CD14-positive monocyte (primary cell): ENCODE measurements at regions not wholly inside any gene's neighbourhood (a gene's known extent, or its start where the extent isn't known, plus 50 kb on each side); places are given as distances from the start of the nearest gene placed in this dataset.

Source experiments
- DNase-seq, 3 donors: peaks; one replicate each; pipeline ENCODE4 v3.0.0-alpha.2; 2011 to 2022
- H2AFZ ChIP-seq: 2 replicates; pipeline ENCODE4 v1.6.0; 2012; ENCODE audit warnings: mild to moderate bottlenecking, low read depth, low read length, inconsistent platforms; ENCODE audit not compliant: insufficient read depth, poor library complexity, severe bottlenecking
- H3K27ac ChIP-seq, 2 donors: 1 replicate in 1 of 2; 2 replicates in 1 of 2; pipeline ENCODE4 v1.5.1; 2012 to 2013; ENCODE audit warnings: low read length in 2 of 2, control low read depth in 1 of 2, inconsistent platforms in 1 of 2, low read depth in 1 of 2, mild to moderate bottlenecking in 1 of 2
- H3K27me3 ChIP-seq, 2 donors: one replicate each; pipeline versions ENCODE4 v1.6.0 to v1.6.1; 2011 to 2013; ENCODE audit warnings: low read length in 2 of 2; ENCODE audit not compliant: control insufficient read depth in 2 of 2, insufficient read depth in 2 of 2
- H3K36me3 ChIP-seq, 2 donors: replicated peaks in 1 of 2; 1 replicate in 1 of 2; 2 replicates in 1 of 2; pipeline versions ENCODE4 v1.5.1 to v1.6.1; 2012 to 2013; ENCODE audit warnings: low read length in 2 of 2, control low read depth in 1 of 2, inconsistent platforms in 1 of 2, mild to moderate bottlenecking in 1 of 2; ENCODE audit not compliant: insufficient read depth in 2 of 2, control insufficient read depth in 1 of 2
- H3K4me1 ChIP-seq, 2 donors: 1 replicate in 1 of 2; 2 replicates in 1 of 2; pipeline versions ENCODE4 v1.5.1 to v1.6.1; 2012 to 2013; ENCODE audit warnings: low read length in 2 of 2, control low read depth in 1 of 2, inconsistent platforms in 1 of 2, mild to moderate bottlenecking in 1 of 2, moderate library complexity in 1 of 2; ENCODE audit not compliant: insufficient read depth in 2 of 2, control insufficient read depth in 1 of 2
- H3K4me2 ChIP-seq: replicated peaks from 2 replicates; pipeline ENCODE3; 2012; ENCODE audit warnings: low read length, moderate library complexity, mild to moderate bottlenecking; ENCODE audit not compliant: poor library complexity, severe bottlenecking; ENCODE audit errors: extremely low read depth
- H3K4me3 ChIP-seq, 3 experiments: fragments of 200-600 bp in 1 of 3; sonication (generic) in 1 of 3; replicated peaks in 1 of 3; 1 replicate in 2 of 3; 2 replicates in 1 of 3; pipeline ENCODE4 v1.5.1; 2011 to 2013; ENCODE audit warnings: low read length in 3 of 3, mild to moderate bottlenecking in 3 of 3, control low read depth in 2 of 3, low read depth in 2 of 3, inconsistent platforms in 1 of 3, moderate library complexity in 1 of 3
- H3K79me2 ChIP-seq: 2 replicates; pipeline ENCODE4 v1.6.0; 2012; ENCODE audit warnings: mild to moderate bottlenecking, control low read depth, inconsistent platforms, low read length, moderate library complexity; ENCODE audit not compliant: insufficient read depth
- H3K9ac ChIP-seq: 2 replicates; pipeline ENCODE4 v1.6.0; 2017; ENCODE audit warnings: low read length, mild to moderate bottlenecking; ENCODE audit not compliant: insufficient read depth, poor library complexity, severe bottlenecking
- H3K9me3 ChIP-seq, 2 donors: replicated peaks in 1 of 2; 1 replicate in 1 of 2; 2 replicates in 1 of 2; pipeline versions ENCODE4 v1.5.1 to v1.6.1; 2012 to 2013; ENCODE audit warnings: low read length in 2 of 2, control low read depth in 1 of 2; ENCODE audit not compliant: control insufficient read depth in 1 of 2, insufficient read depth in 1 of 2
- H4K20me1 ChIP-seq: 2 replicates; pipeline ENCODE4 v1.6.0; 2012; ENCODE audit warnings: mild to moderate bottlenecking, low read length, control low read depth, moderate library complexity; ENCODE audit not compliant: insufficient read depth
- H3K27ac Mint-ChIP-seq, 7 donors: one replicate each; pipeline ENCODE4 v1.8.0; 2020; ENCODE audit warnings: mild to moderate bottlenecking in 7 of 7, mixed read lengths in 7 of 7, moderate library complexity in 6 of 7, inconsistent platforms in 2 of 7
- H3K27me3 Mint-ChIP-seq, 3 donors: one replicate each; pipeline ENCODE4 v1.8.0; 2021 to 2022; ENCODE audit warnings: low read depth in 3 of 3, mild to moderate bottlenecking in 3 of 3, mixed read lengths in 3 of 3, moderate library complexity in 3 of 3, inconsistent platforms in 1 of 3
- H3K36me3 Mint-ChIP-seq, 2 donors: one replicate each; pipeline ENCODE4 v1.8.0; 2020; ENCODE audit warnings: mixed read lengths in 2 of 2, inconsistent platforms in 1 of 2, mild to moderate bottlenecking in 1 of 2
- H3K4me1 Mint-ChIP-seq: one replicate; pipeline ENCODE4 v1.8.0; 2020; ENCODE audit warnings: mild to moderate bottlenecking, mixed read lengths
- H3K4me3 Mint-ChIP-seq, 2 donors: one replicate each; pipeline ENCODE4 v1.8.0; 2020; ENCODE audit warnings: mild to moderate bottlenecking in 2 of 2, mixed read lengths in 2 of 2, moderate library complexity in 1 of 2
- H3K9me3 Mint-ChIP-seq, 7 donors: one replicate each; pipeline ENCODE4 v1.8.0; 2020 to 2022; ENCODE audit warnings: mixed read lengths in 7 of 7, mild to moderate bottlenecking in 6 of 7, moderate library complexity in 6 of 7, inconsistent platforms in 2 of 7
- CTCF ChIP-seq: fragments of 200-600 bp; IDR thresholded peaks from one replicate; pipeline ENCODE4 v1.8.0; 2022; ENCODE audit warnings: antibody characterized with exemption, mild to moderate bottlenecking
- whole genome bisulfite sequencing: methylation state at CpG from one replicate; pipeline ENCODE4 v1.1.5; 2013; ENCODE audit warnings: missing lambda C conversion rate; ENCODE audit not compliant: insufficient coverage; 5-methylcytosine and 5-hydroxymethylcytosine counted together
- intact Hi-C, 2 donors: fragments of 100-400 bp; cut with micrococcal nuclease; formaldehyde crosslinking; loops; one replicate each; pipeline versions ENCODE4 v1.15.0 to v1.15.1; 2023

GRCh38 chr4:23016981-23017380, 324.2 kb downstream of the GBA3 start:
- intact Hi-C loops = no loop called here
- Mint-ChIP-seq H3K36me3 (no peaks in the 10 kb centered on the region), H3K27ac (no peak overlapping the region), H3K27me3 (peaks cover 0 to 1% (median 0%) of the 10 kb centered on the region in 3 donors), H3K4me1 (no peaks in the 10 kb centered on the region), H3K9me3 (peaks cover 0 to 4% (median 2%) of the 10 kb centered on the region in 7 donors), H3K4me3 (no peak overlapping the region)
- TF ChIP-seq CTCF = no peak
- H2AFZ ChIP-seq = no peak overlapping the region
- H3K27me3 ChIP-seq = no peaks in the 10 kb centered on the region
- no peaks in the 10 kb centered on the region for H4K20me1 ChIP-seq
- no peak overlapping the region for H3K9ac ChIP-seq
- no peaks in the 10 kb centered on the region for H3K79me2 ChIP-seq
- DNase-seq = no peak
- H3K27ac ChIP-seq = no peak overlapping the region
- no peaks in the 10 kb centered on the region for H3K4me1 ChIP-seq
- no peak overlapping the region for H3K4me2 ChIP-seq
- H3K9me3 ChIP-seq = no peaks in the 10 kb centered on the region
- no peaks in the 10 kb centered on the region for H3K36me3 ChIP-seq
- H3K4me3 ChIP-seq = no peak overlapping the region
- WGBS = no CpG with 5 or more reads among the region's 1 CpG

- no peaks in the 10 kb centered on the region for H3K36me3 ChIP-seq
- no peak for TF ChIP-seq CTCF
- H3K4me1 ChIP-seq = no peaks in the 10 kb centered on the region
- no peaks in the 10 kb centered on the region for H4K20me1 ChIP-seq
- no peak overlapping the region for H3K4me3 ChIP-seq
- H3K27ac Mint-ChIP-seq = no peak overlapping the region
- no peak overlapping the region for H3K27ac ChIP-seq
- H3K9ac ChIP-seq = no peak overlapping the region
- no peaks in the 10 kb centered on the region for H3K4me1 Mint-ChIP-seq
- H3K27me3 ChIP-seq = no peaks in the 10 kb centered on the region
- no peaks in the 10 kb centered on the region for H3K36me3 Mint-ChIP-seq
- no peak overlapping the region for H3K4me3 Mint-ChIP-seq
- peaks cover 0 to 4% (median 2%) of the 10 kb centered on the region in 7 donors for H3K9me3 Mint-ChIP-seq
- intact Hi-C loops = no loop called here
- H3K4me2 ChIP-seq = no peak overlapping the region
- peaks cover 0 to 1% (median 1%) of the 10 kb centered on the region in 3 donors for H3K27me3 Mint-ChIP-seq
- H2AFZ ChIP-seq = no peak overlapping the region
- no peak for DNase-seq
- no peaks in the 10 kb centered on the region for H3K79me2 ChIP-seq
- no peaks in the 10 kb centered on the region for H3K9me3 ChIP-seq
Observed at GRCh38 chr4:23015821-23016220, 323.1 kb downstream of the GBA3 start.
